ENCODE measurements at regions not wholly inside any gene's neighbourhood (a gene's known extent, or its start where the extent isn't known, plus 50 kb on each side); places are given as distances from the start of the nearest gene placed in this dataset.

GRCh38 chr9:118630931-118631595, 738.2 kb downstream of the BRINP1 start:
- TF ChIP-seq, protein P1, sequence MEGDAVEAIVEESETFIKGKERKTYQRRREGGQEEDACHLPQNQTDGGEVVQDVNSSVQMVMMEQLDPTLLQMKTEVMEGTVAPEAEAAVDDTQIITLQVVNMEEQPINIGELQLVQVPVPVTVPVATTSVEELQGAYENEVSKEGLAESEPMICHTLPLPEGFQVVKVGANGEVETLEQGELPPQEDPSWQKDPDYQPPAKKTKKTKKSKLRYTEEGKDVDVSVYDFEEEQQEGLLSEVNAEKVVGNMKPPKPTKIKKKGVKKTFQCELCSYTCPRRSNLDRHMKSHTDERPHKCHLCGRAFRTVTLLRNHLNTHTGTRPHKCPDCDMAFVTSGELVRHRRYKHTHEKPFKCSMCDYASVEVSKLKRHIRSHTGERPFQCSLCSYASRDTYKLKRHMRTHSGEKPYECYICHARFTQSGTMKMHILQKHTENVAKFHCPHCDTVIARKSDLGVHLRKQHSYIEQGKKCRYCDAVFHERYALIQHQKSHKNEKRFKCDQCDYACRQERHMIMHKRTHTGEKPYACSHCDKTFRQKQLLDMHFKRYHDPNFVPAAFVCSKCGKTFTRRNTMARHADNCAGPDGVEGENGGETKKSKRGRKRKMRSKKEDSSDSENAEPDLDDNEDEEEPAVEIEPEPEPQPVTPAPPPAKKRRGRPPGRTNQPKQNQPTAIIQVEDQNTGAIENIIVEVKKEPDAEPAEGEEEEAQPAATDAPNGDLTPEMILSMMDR (IDR thresholded peaks at IDR 0.05): no peak
- no peak for TF ChIP-seq POLR2A (IDR thresholded peaks at IDR 0.05)
- no peak for TF ChIP-seq POLR2AphosphoS5 (IDR thresholded peaks at IDR 0.05)
